ENCODE measurements at regions not wholly inside any gene's neighbourhood (a gene's known extent, or its start where the extent isn't known, plus 50 kb on each side); places are given as distances from the start of the nearest gene placed in this dataset.

DNA sequence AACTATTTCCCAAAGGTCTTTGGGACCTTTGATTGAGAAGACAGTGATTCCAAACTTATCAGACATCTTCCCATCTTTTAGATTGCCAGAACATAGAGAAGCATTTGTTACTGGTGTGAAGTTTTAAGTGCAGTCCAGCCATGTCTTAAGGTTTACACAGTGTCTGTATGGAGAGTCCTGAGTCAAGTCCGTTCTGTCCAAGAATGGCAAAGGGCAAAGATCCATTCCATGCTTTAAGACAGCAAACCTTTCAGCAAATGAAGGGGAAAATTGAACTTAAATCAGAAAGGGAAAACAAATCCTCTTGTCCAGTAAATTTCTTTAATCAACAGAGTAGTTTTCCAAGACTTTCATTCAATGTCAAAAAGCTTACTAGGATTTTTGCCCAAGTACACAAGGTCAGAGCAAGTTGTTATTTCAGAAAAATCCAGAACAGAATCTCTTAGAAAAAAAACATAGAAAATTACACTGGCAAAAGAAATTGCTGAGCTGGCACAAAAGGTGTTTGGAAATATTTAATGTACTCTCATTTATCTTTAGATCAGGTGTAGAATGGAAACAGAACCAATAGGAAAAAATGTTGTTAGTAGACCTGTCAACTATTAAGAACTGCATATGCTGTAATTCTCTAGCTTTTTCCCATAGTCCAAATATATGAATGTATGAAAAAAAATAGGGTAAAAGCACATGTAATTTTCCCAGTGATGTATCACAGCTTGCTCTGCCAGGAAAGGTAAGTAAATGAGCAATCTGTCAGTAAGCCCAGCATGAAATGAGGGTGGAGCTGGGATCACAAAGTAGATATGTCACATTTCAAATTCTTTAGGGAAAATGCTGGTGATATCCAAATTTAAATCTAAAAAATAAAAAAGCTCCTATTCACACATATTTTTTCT lies 1099.9 kb downstream of the TUSC7 start:
- TF ChIP-seq NFRKB (IDR thresholded peaks at IDR 0.05), result no peak
- no peak for TF ChIP-seq FOXA1 (IDR thresholded peaks at IDR 0.05)
- no peak for TF ChIP-seq ELF4 (IDR thresholded peaks at IDR 0.05)
- TF ChIP-seq BHLHE40 (IDR thresholded peaks at IDR 0.05; ENCODE audit: borderline replicate concordance), result no peak
- no peak for TF ChIP-seq L3MBTL2 (conservative IDR thresholded peaks at IDR 0.05)
- TF ChIP-seq SP1 (IDR thresholded peaks at IDR 0.05), result no peak
- TF ChIP-seq CTBP1 (IDR thresholded peaks at IDR 0.05; ENCODE audit: borderline replicate concordance), result no peak
